ENCODE measurements at regions not wholly inside any gene's neighbourhood (a gene's known extent, or its start where the extent isn't known, plus 50 kb on each side); places are given as distances from the start of the nearest gene placed in this dataset.

DNA sequence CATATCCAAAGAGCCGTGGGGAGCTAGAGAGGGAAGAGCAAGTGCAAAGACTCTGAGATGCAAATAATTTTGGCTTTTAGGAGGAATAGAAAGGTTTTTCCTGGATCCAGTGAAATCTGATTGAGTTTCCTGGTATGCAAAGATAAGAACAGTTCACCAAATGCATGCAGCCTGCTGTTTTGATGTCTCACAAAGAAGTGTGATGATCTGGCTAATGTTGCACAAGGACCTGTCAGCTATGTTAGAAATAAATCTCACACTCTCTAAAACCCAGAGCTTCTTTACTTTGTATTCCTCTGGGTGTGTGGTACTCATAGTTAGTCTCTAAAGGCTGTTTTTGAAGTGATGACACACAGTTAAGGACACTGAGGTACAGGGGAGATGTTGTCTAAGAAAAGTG is 321.4 kb downstream of the AACS start:
- H3K4me3 ChIP-seq (ENCODE audit: low read depth, low read length) = no peak overlapping the region
- H3K27me3 ChIP-seq (ENCODE audit: control insufficient read depth, insufficient read depth, low read length) = no peaks in the 10 kb centered on the region
- no peaks in the 10 kb centered on the region for H3K36me3 ChIP-seq (ENCODE audit: control insufficient read depth, insufficient read depth, low read length)
- 83% methylated on average over 1 of the region's 1 CpG for WGBS (ENCODE audit: insufficient coverage)
- peaks cover 2% of the 10 kb centered on the region for H3K4me1 ChIP-seq (ENCODE audit: control insufficient read depth, insufficient read depth, low read length)
- no peak overlapping the region for H3K27ac ChIP-seq (ENCODE audit: low read depth, low read length)
- no peak for DNase-seq (ENCODE audit: low read depth in 4 of 6, low spot score in 6 of 6)
- no peaks in the 10 kb centered on the region for H3K9me3 ChIP-seq (ENCODE audit: control insufficient read depth, insufficient read depth, low read length)

DNA sequence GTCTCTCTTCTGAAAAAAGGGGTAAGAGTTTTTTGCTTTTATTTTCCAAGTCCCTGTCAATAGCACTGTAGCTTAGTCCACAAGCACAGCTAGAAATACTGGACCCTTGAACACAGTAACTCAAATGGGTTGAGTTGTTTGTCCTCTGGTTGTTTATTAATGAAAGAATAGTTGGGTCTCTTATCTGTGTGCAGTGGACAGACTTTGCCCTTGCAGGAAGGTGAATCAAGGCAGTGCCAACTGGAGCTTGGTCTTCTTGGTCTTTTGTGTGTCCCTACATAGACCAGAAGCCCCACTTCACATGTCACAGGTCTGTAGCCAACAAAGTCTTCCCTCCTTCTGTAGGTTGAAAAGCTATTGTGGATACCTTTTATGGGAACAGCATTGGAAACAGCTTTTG is 322.0 kb downstream of the AACS start:
- H3K27me3 ChIP-seq (ENCODE audit: control insufficient read depth, insufficient read depth, low read length) = no peaks in the 10 kb centered on the region
- H3K9me3 ChIP-seq (ENCODE audit: control insufficient read depth, insufficient read depth, low read length) = no peaks in the 10 kb centered on the region
- H3K4me1 ChIP-seq (ENCODE audit: control insufficient read depth, insufficient read depth, low read length) = peaks cover 2% of the 10 kb centered on the region
- H3K36me3 ChIP-seq (ENCODE audit: control insufficient read depth, insufficient read depth, low read length) = no peaks in the 10 kb centered on the region
- no peak overlapping the region for H3K4me3 ChIP-seq (ENCODE audit: low read depth, low read length)
- DNase-seq (ENCODE audit: low read depth in 4 of 6, low spot score in 6 of 6) = no peak
- no peak overlapping the region for H3K27ac ChIP-seq (ENCODE audit: low read depth, low read length)

DNA sequence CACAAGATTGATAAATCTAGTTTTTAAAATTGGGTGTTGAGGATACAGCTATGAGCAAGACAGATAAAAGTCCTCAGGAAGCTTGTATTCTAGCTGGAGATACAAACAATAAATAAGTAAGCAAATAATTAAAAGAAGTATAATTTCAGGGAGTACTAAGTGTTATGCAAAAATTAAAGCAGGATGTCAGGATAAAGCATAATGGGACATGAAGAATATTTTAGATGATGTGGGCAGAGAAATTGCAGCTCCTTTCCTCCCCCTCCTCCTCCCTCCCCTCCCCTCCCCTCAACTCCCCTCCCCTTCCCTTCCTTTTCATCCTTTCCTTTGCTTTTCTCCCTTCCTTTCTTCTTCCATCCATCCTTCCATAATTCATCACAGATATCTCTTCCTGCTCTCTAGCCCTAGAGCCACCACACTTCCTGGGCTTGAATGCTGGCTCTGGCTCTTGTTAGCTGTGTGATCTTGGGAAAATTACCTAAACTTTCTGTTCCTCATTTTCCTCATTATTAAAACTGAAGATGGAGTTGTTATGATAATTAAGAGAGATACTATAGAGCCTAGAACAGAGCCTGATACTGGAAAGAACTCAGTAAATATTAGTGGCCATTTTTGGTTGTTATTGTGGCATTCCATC is 323.9 kb downstream of the AACS start:
- no peak for DNase-seq (ENCODE audit: low read depth in 4 of 6, low spot score in 6 of 6)
- Histone ChIP-seq H3K4me1 (ENCODE audit: control insufficient read depth, insufficient read depth, low read length) (peaks cover 2% of the 10 kb centered on the region), H3K36me3 (ENCODE audit: control insufficient read depth, insufficient read depth, low read length) (no peaks in the 10 kb centered on the region), H3K27ac (ENCODE audit: low read depth, low read length) (no peak overlapping the region), H3K9me3 (ENCODE audit: control insufficient read depth, insufficient read depth, low read length) (no peaks in the 10 kb centered on the region), H3K27me3 (ENCODE audit: control insufficient read depth, insufficient read depth, low read length) (no peaks in the 10 kb centered on the region), H3K4me3 (ENCODE audit: low read depth, low read length) (no peak overlapping the region)

DNA sequence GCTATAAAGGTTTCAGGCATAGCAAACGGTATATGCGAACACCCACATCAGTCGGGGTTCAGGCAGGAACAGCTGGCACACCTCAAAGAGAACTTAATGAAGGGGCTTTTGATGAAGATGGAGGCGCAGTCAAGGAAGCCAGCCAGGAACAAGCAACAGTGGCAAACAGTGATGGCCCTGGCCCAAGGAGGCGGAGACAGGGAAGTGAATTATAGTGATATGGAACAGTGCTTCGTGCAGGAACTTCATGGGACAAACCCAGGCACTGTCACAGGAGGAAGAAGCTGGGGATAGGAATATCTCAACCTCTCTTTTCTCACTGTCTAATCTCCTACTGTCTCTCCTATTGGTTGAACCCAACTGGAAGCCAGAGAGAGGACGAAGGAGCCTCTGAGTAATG is 328.3 kb downstream of the AACS start:
- H3K27ac ChIP-seq (ENCODE audit: low read depth, low read length) = no peak overlapping the region
- H3K4me1 ChIP-seq (ENCODE audit: control insufficient read depth, insufficient read depth, low read length) = no peaks in the 10 kb centered on the region
- 41% methylated on average over 4 of the region's 7 CpGs for WGBS (ENCODE audit: insufficient coverage)
- H3K36me3 ChIP-seq (ENCODE audit: control insufficient read depth, insufficient read depth, low read length) = no peaks in the 10 kb centered on the region
- H3K4me3 ChIP-seq (ENCODE audit: low read depth, low read length) = no peak overlapping the region
- peak in 2 of 6 donors; percentile 15 to 29 for DNase-seq (ENCODE audit: low read depth in 4 of 6, low spot score in 6 of 6)
- H3K27me3 ChIP-seq (ENCODE audit: control insufficient read depth, insufficient read depth, low read length) = no peaks in the 10 kb centered on the region
- no peaks in the 10 kb centered on the region for H3K9me3 ChIP-seq (ENCODE audit: control insufficient read depth, insufficient read depth, low read length)

DNA sequence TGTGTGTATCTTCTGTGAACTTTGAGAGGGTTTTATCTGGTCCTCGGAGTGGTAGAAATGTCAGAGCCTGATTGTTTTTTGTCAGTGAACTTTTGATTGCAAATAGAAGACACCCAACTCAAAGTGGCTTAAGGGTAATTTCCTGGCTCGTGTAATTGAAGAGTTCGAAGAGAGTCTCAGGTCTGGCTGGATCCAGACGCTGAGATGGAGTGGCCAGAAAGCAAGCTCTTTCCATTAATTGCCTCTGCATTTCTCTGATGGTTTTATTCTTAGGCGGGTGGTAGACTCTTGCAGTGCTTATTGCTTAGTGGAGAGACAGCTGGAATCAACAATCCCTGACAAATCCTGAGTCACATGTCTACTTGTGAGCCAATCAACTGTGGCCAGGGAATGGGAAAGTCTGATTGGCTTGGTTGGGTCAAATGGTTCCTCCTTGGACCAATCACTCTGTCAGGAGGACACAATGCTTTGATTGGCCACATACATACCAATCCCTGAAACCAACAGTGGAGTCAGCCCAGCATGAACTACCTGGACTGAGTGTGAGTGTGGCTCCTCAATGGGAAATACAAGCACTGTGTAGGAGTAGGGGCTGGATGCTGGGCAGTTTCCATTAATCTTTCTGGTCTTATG is 330.5 kb downstream of the AACS start:
- no peak for DNase-seq (ENCODE audit: low read depth in 4 of 6, low spot score in 6 of 6)
- no peaks in the 10 kb centered on the region for H3K27me3 ChIP-seq (ENCODE audit: control insufficient read depth, insufficient read depth, low read length)
- 96% methylated on average over 5 of the region's 5 CpGs for WGBS (ENCODE audit: insufficient coverage)

DNA sequence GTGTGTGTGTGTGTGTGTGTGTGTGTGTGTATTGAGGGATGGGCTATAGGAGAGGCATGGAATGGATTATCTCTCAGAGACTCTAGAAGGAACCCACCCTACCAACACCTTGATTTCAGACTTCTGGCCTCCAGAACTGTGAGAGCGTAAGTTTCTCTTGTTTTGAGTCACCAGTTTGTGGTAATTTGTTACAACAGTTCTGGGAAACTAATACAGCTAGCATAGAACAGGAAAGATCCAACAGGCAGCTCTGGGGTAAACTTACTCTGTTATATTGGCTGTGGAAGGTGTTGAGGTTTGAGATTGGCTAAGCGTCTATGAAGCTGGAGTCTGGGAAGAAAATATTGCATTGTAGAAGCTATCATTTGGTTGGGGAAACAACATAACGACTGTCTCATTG is 334.3 kb downstream of the AACS start:
- no peaks in the 10 kb centered on the region for H3K36me3 ChIP-seq (ENCODE audit: control insufficient read depth, insufficient read depth, low read length)
- H3K27me3 ChIP-seq (ENCODE audit: control insufficient read depth, insufficient read depth, low read length) = no peaks in the 10 kb centered on the region
- no peak for DNase-seq (ENCODE audit: low read depth in 4 of 6, low spot score in 6 of 6)
- WGBS (ENCODE audit: insufficient coverage) = 86% methylated on average over 2 of the region's 3 CpGs
- H3K4me3 ChIP-seq (ENCODE audit: low read depth, low read length) = no peak overlapping the region
- no peak overlapping the region for H3K27ac ChIP-seq (ENCODE audit: low read depth, low read length)
- no peaks in the 10 kb centered on the region for H3K4me1 ChIP-seq (ENCODE audit: control insufficient read depth, insufficient read depth, low read length)
- H3K9me3 ChIP-seq (ENCODE audit: control insufficient read depth, insufficient read depth, low read length) = peaks cover 4% of the 10 kb centered on the region

More for the DNA sequence above, 330.5 kb downstream of the AACS start:
- Histone ChIP-seq H3K27ac (ENCODE audit: low read depth, low read length) (no peak overlapping the region), H3K9me3 (ENCODE audit: control insufficient read depth, insufficient read depth, low read length) (peaks cover 2% of the 10 kb centered on the region), H3K36me3 (ENCODE audit: control insufficient read depth, insufficient read depth, low read length) (no peaks in the 10 kb centered on the region), H3K4me1 (ENCODE audit: control insufficient read depth, insufficient read depth, low read length) (no peaks in the 10 kb centered on the region), H3K4me3 (ENCODE audit: low read depth, low read length) (no peak overlapping the region)

DNA sequence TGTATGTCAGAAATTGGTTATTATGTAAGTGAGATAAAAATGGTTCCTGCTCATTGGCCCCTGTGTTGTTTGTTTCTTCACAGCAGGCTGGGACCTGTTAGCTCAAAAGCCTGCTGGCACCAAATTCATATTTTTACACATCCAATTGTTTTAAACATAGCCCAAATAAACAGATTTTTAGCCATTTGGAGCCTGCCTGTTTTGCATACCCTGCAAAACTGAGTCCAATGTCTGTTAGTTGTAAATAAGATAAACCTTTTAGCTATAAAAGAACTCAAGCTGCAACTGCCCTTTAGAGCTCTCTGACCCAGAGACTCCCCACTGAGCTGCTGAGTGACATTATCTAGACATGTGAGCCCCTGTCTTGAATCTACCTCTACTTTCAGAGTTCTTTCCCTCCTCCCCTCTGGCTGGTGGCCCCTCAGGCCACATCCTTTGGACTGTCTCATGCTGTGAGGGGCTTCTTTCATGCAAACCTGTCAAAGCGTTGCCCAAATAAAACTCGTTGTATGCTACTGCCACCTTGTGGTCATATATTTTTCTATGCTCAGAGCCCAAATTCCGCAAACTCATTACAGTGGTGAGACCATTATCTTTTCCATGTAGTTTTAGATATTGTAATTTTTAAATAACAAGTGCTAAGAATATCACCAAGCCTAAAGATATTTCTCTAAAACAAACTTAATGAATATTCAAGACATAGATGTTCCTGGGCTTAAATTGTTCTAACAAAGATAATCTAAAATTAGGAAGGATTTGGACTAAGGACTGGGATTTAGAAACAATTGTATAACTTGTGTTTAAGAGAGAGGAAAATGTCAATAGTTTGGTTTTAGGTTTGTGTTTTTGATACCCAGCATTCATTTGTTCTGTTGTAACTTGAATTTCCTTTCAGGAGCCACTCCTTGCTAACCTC is 337.9 kb downstream of the AACS start:
- DNase-seq (ENCODE audit: low read depth in 4 of 6, low spot score in 6 of 6) = peak in 2 of 6 donors; percentile 49 to 55
- 0% methylated on average over 1 of the region's 3 CpGs for WGBS (ENCODE audit: insufficient coverage)

DNA sequence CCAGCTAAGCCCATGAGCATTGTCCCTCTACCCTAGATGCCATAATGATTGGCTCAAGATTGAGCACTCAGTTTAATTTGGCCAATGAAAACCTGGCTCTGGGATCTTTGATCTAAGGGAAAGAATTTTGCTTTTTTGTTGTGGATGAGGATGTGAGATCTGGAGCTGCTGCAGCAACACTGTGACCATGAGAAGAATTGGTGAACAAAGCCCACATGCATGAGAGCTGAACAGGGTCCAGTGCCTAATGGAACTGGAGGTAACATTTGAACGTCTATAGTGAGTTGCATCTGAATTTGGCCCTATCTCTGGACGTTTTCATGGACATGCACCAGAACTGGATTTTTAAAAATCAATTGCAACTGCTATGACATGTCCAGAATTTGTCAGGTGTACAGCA is 338.6 kb downstream of the AACS start:
- H3K36me3 ChIP-seq (ENCODE audit: control insufficient read depth, insufficient read depth, low read length) = no peaks in the 10 kb centered on the region
- no peak overlapping the region for H3K4me3 ChIP-seq (ENCODE audit: low read depth, low read length)
- DNase-seq (ENCODE audit: low read depth in 4 of 6, low spot score in 6 of 6) = no peak
- no peaks in the 10 kb centered on the region for H3K4me1 ChIP-seq (ENCODE audit: control insufficient read depth, insufficient read depth, low read length)
- H3K27ac ChIP-seq (ENCODE audit: low read depth, low read length) = no peak overlapping the region
- H3K27me3 ChIP-seq (ENCODE audit: control insufficient read depth, insufficient read depth, low read length) = no peaks in the 10 kb centered on the region
- WGBS (ENCODE audit: insufficient coverage) = 75% methylated on average over 2 of the region's 2 CpGs
- H3K9me3 ChIP-seq (ENCODE audit: control insufficient read depth, insufficient read depth, low read length) = peaks cover 4% of the 10 kb centered on the region

More for the DNA sequence above, 337.9 kb downstream of the AACS start:
- peaks cover 4% of the 10 kb centered on the region for H3K9me3 ChIP-seq (ENCODE audit: control insufficient read depth, insufficient read depth, low read length)
- H3K27me3 ChIP-seq (ENCODE audit: control insufficient read depth, insufficient read depth, low read length) = no peaks in the 10 kb centered on the region
- no peaks in the 10 kb centered on the region for H3K36me3 ChIP-seq (ENCODE audit: control insufficient read depth, insufficient read depth, low read length)
- no peaks in the 10 kb centered on the region for H3K4me1 ChIP-seq (ENCODE audit: control insufficient read depth, insufficient read depth, low read length)
- H3K27ac ChIP-seq (ENCODE audit: low read depth, low read length) = no peak overlapping the region
- no peak overlapping the region for H3K4me3 ChIP-seq (ENCODE audit: low read depth, low read length)

DNA sequence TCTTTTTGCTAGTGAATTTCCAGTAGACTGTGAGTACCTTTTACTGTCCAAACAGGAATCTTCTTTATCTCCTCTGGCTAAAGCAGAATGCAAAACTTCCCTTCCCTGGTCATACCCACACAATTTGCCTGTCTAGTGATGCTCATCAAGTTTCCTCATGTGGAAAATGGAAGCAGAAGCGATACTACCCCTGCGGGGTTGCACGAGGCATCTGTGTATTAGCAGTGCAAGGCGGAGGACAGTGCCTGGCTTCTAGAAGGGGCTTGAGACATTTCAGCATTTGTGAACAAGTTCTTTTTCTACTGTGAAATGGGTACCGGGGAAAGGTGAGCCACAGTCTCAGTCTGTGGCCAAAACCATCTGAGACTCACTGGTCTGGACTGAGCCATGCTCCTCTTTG is 340.9 kb downstream of the AACS start:
- no peak for DNase-seq (ENCODE audit: low read depth in 4 of 6, low spot score in 6 of 6)
- Histone ChIP-seq H3K27ac (ENCODE audit: low read depth, low read length) (no peak overlapping the region), H3K4me1 (ENCODE audit: control insufficient read depth, insufficient read depth, low read length) (no peaks in the 10 kb centered on the region), H3K36me3 (ENCODE audit: control insufficient read depth, insufficient read depth, low read length) (no peaks in the 10 kb centered on the region), H3K4me3 (ENCODE audit: low read depth, low read length) (no peak overlapping the region), H3K9me3 (ENCODE audit: control insufficient read depth, insufficient read depth, low read length) (peaks cover 2% of the 10 kb centered on the region), H3K27me3 (ENCODE audit: control insufficient read depth, insufficient read depth, low read length) (no peaks in the 10 kb centered on the region)
- WGBS (ENCODE audit: insufficient coverage) = 78% methylated on average over 5 of the region's 5 CpGs

Measured in spinal cord (tissue), 9 donors.